VCaP (cell line): ENCODE measurements at regions not wholly inside any gene's neighbourhood (a gene's known extent, or its start where the extent isn't known, plus 50 kb on each side); places are given as distances from the start of the nearest gene placed in this dataset.

Experiments
- H3K27ac ChIP-seq: fragments of 450-650 bp; 2 replicates; pipeline ENCODE4 v1.5.1; 2017
- CTCF ChIP-seq: fragments of 450-650 bp; conservative IDR thresholded peaks from 2 replicates; pipeline ENCODE4 v1.5.1; 2017; ENCODE audit warnings: mild to moderate bottlenecking, moderate library complexity

- no peak overlapping the region for H3K27ac ChIP-seq
- no peak for TF ChIP-seq CTCF
These were observed 386.2 kb downstream of the THBS2 start for GRCh38 chr6:168867247-168868102.

GRCh38 chr6:168866534-168866933 is 387.1 kb downstream of the THBS2 start:
- no peak overlapping the region for H3K27ac ChIP-seq
- no peak for TF ChIP-seq CTCF

- no peak for TF ChIP-seq CTCF
- H3K27ac ChIP-seq, result no peak overlapping the region
These were observed 388.1 kb downstream of the THBS2 start for GRCh38 chr6:168865522-168865921.

GRCh38 chr6:168864541-168865460 is 388.8 kb downstream of the THBS2 start:
- no peak for TF ChIP-seq CTCF
- no peak overlapping the region for H3K27ac ChIP-seq

GRCh38 chr6:168863467-168863866 is 390.2 kb downstream of the THBS2 start:
- H3K27ac ChIP-seq, result no peak overlapping the region
- TF ChIP-seq CTCF, result no peak

- TF ChIP-seq CTCF, result no peak
- no peak overlapping the region for H3K27ac ChIP-seq
These were observed 391.2 kb downstream of the THBS2 start for GRCh38 chr6:168862346-168862980.

- no peak overlapping the region for H3K27ac ChIP-seq
- no peak for TF ChIP-seq CTCF
These were observed 392.7 kb downstream of the THBS2 start for GRCh38 chr6:168860987-168861386.
